Ishikawa (cell line): ENCODE measurements at regions not wholly inside any gene's neighbourhood (a gene's known extent, or its start where the extent isn't known, plus 50 kb on each side); places are given as distances from the start of the nearest gene placed in this dataset.

Experiments used
- CEBPB ChIP-seq: IDR thresholded peaks from 2 replicates; pipeline ENCODE4 v1.6.1; 2012
- CREB1 ChIP-seq: IDR thresholded peaks from 2 replicates; pipeline ENCODE4 v1.6.1; 2012; ENCODE audit warnings: low read depth
- EGR1 ChIP-seq: IDR thresholded peaks from 2 replicates; pipeline ENCODE4 v1.6.1; 2012
- EP300 ChIP-seq: IDR thresholded peaks from 2 replicates; pipeline ENCODE4 v1.6.1; 2012; ENCODE audit warnings: borderline replicate concordance
- FOXM1 ChIP-seq: IDR thresholded peaks from 2 replicates; pipeline ENCODE4 v1.6.1; 2012; ENCODE audit warnings: low read depth, borderline replicate concordance
- MAX ChIP-seq: IDR thresholded peaks from 2 replicates; pipeline ENCODE4 v1.6.1; 2012
- NFIC ChIP-seq: IDR thresholded peaks from 2 replicates; pipeline ENCODE4 v1.6.1; 2012
- RAD21 ChIP-seq: IDR thresholded peaks from 2 replicates; pipeline ENCODE4 v1.6.1; 2012; ENCODE audit warnings: low read depth
- REST ChIP-seq: IDR thresholded peaks from 2 replicates; pipeline ENCODE4 v1.6.1; 2012; ENCODE audit warnings: low read depth, mild to moderate bottlenecking
- TAF1 ChIP-seq: IDR thresholded peaks from 2 replicates; pipeline ENCODE4 v1.6.1; 2012; ENCODE audit warnings: low read depth, mild to moderate bottlenecking
- TCF12 ChIP-seq: IDR thresholded peaks from 2 replicates; pipeline ENCODE4 v1.6.1; 2012; ENCODE audit warnings: low read depth
- TEAD4 ChIP-seq: IDR thresholded peaks from 2 replicates; pipeline ENCODE4 v1.6.1; 2012
- USF1 ChIP-seq: IDR thresholded peaks from 2 replicates; pipeline ENCODE4 v1.6.1; 2012
- YY1 ChIP-seq: IDR thresholded peaks from 2 replicates; pipeline ENCODE4 v1.6.1; 2012; ENCODE audit warnings: low read depth
- ZBTB7A ChIP-seq: IDR thresholded peaks from 2 replicates; pipeline ENCODE4 v1.6.1; 2012; ENCODE audit warnings: low read depth

GRCh38 chr2:224094413-224094812 lies 55.3 kb upstream of the SERPINE2 start:
- TF ChIP-seq RAD21 (no peak), YY1 (no peak), FOXM1 (no peak), CEBPB (no peak), MAX (no peak), TCF12 (no peak), CREB1 (no peak), REST (no peak), EGR1 (no peak), EP300 (no peak), TEAD4 (no peak), USF1 (no peak), ZBTB7A (no peak), NFIC (no peak), TAF1 (no peak)
